Endothelial cell of umbilical vein (primary cell): ENCODE measurements at regions not wholly inside any gene's neighbourhood (a gene's known extent, or its start where the extent isn't known, plus 50 kb on each side); places are given as distances from the start of the nearest gene placed in this dataset.
A peak's percentile ranks its signal among the peaks of the same experiment; 100 is the strongest.

Experiments
- BruUV-seq: library from RNA; stranded (reverse); fragments of 400-500 nt; replicated peaks from 2 replicates; lab custom pipeline; 2021; lab: Mats Ljungman, UMichigan
- CTCF ChIA-PET: fragments of 300-600, 350-600 bp; sonication (Branson Sonifier 250); formaldehyde crosslinking; loops from one replicate; lab custom pipeline; 2021; ENCODE audit warnings: antibody characterized with exemption, inconsistent platforms; lab: Charles Lee
- POLR2A ChIA-PET: fragments of 300-600, 350-600 bp; sonication (Branson Sonifier 250); formaldehyde crosslinking; loops from one replicate; lab custom pipeline; 2021; ENCODE audit warnings: antibody characterized with exemption, inconsistent platforms; lab: Charles Lee
- DNase-seq: peaks from one replicate; pipeline ENCODE4 v3.0.0-alpha.2; 2011; ENCODE audit warnings: low read depth, low spot score
- FAIRE-seq: peaks from 2 replicates; lab custom pipeline; 2011; peaks lifted over from hg19 to GRCh38; lab: Jason Lieb, UNC
- H2AFZ ChIP-seq: 2 replicates; pipeline ENCODE4 v1.6.0; 2012; ENCODE audit warnings: low read depth, low read length, control low read depth, inconsistent platforms
- H3K27ac ChIP-seq: 2 replicates; pipeline ENCODE4 v1.5.1; 2011; ENCODE audit warnings: low read depth, mild to moderate bottlenecking, control low read depth, low read length, moderate library complexity; ENCODE audit not compliant: insufficient read depth
- H3K27me3 ChIP-seq, 2 experiments: 2 replicates each; pipeline versions ENCODE4 v1.6.0 to v1.6.1; 2011; ENCODE audit warnings: low read length in 2 of 2, mixed read lengths in 1 of 2; ENCODE audit not compliant: control insufficient read depth in 2 of 2, insufficient read depth in 2 of 2
- H3K36me3 ChIP-seq, 2 experiments: 2 replicates in 1 of 2; 3 replicates in 1 of 2; pipeline ENCODE4 v1.5.1; 2011; ENCODE audit warnings: low read length in 2 of 2, mild to moderate bottlenecking in 1 of 2, moderate library complexity in 1 of 2; ENCODE audit not compliant: control insufficient read depth in 2 of 2, insufficient read depth in 2 of 2; ENCODE audit errors: extremely low read depth in 1 of 2
- H3K4me1 ChIP-seq: 3 replicates; pipeline ENCODE4 v1.5.1; 2011; ENCODE audit warnings: mild to moderate bottlenecking, low read length; ENCODE audit not compliant: control insufficient read depth, insufficient read depth; ENCODE audit errors: extremely low read depth
- H3K4me2 ChIP-seq: 2 replicates; pipeline ENCODE4 v1.6.1; 2011; ENCODE audit warnings: low read length, control low read depth, mixed read lengths; ENCODE audit not compliant: insufficient read depth
- H3K4me3 ChIP-seq, 3 experiments: fragments of 200-600 bp in 1 of 3; sonication (generic), shearing (Covaris generic) in 1 of 3; replicated peaks in 1 of 3; 2 replicates each; pipeline ENCODE4 v1.5.1; 2011 to 2016; ENCODE audit warnings: control low read depth in 3 of 3, low read length in 3 of 3, mild to moderate bottlenecking in 2 of 3, inconsistent platforms in 1 of 3, low read depth in 1 of 3, moderate library complexity in 1 of 3; ENCODE audit not compliant: insufficient read depth in 1 of 3
- H3K79me2 ChIP-seq: 2 replicates; pipeline ENCODE4 v1.6.0; 2012; ENCODE audit warnings: low read length, inconsistent platforms; ENCODE audit not compliant: control insufficient read depth, insufficient read depth
- H3K9ac ChIP-seq: replicated peaks from 2 replicates; pipeline ENCODE3; 2011; ENCODE audit warnings: low read length, control low read depth; ENCODE audit not compliant: insufficient read depth; ENCODE audit errors: extremely low read depth
- H3K9me1 ChIP-seq: replicated peaks from 3 replicates; pipeline ENCODE4 v1.6.0; 2011; ENCODE audit warnings: mild to moderate bottlenecking, low read length; ENCODE audit not compliant: control insufficient read depth, insufficient read depth; ENCODE audit errors: extremely low read depth
- H3K9me3 ChIP-seq: replicated peaks from 2 replicates; pipeline ENCODE4 v1.5.1; 2012; ENCODE audit warnings: low read length, inconsistent platforms; ENCODE audit not compliant: control insufficient read depth, insufficient read depth
- H4K20me1 ChIP-seq: replicated peaks from 2 replicates; pipeline ENCODE3; 2011; ENCODE audit warnings: mild to moderate bottlenecking, low read length; ENCODE audit not compliant: control insufficient read depth, insufficient read depth; ENCODE audit errors: extremely low read depth
- EZH2 ChIP-seq: IDR thresholded peaks from 2 replicates; pipeline ENCODE4 v1.6.1; 2012; ENCODE audit warnings: borderline replicate concordance, low read depth, mild to moderate bottlenecking, moderate library complexity, low read length, inconsistent platforms; ENCODE audit not compliant: severe bottlenecking
- FOS ChIP-seq: IDR thresholded peaks from 2 replicates; pipeline ENCODE4 v1.6.1; 2011; ENCODE audit warnings: mild to moderate bottlenecking, low read length, moderate library complexity, borderline replicate concordance; ENCODE audit not compliant: insufficient read depth
- GATA2 ChIP-seq: IDR thresholded peaks from 2 replicates; pipeline ENCODE4 v1.7.0; 2011; ENCODE audit warnings: low read depth, mild to moderate bottlenecking, moderate library complexity, mixed read lengths, low read length; ENCODE audit not compliant: insufficient read length, insufficient read depth
- JUN ChIP-seq: IDR thresholded peaks from 2 replicates; pipeline ENCODE4 v1.6.1; 2011; ENCODE audit warnings: borderline replicate concordance, low read depth; ENCODE audit not compliant: insufficient read length, insufficient read depth
- MYC ChIP-seq: IDR thresholded peaks from one replicate; pipeline ENCODE4 v1.6.1; 2011; ENCODE audit warnings: mild to moderate bottlenecking, low read depth, low read length
- POLR2A ChIP-seq: IDR thresholded peaks from 2 replicates; pipeline ENCODE4 v1.6.1; 2012; ENCODE audit warnings: low read depth, mild to moderate bottlenecking, control low read depth, low read length
- POLR2AphosphoS5 ChIP-seq: IDR thresholded peaks from 2 replicates; pipeline ENCODE4 v1.6.1; 2012; ENCODE audit warnings: low read depth, mild to moderate bottlenecking, control low read depth, low read length, moderate library complexity; ENCODE audit not compliant: insufficient read depth
- dilution Hi-C: fragments of 300-500 bp; cut with MboI; formaldehyde crosslinking; loops from one replicate; pipeline ENCODE4 v1.15.0; 2019; ENCODE audit warnings: low sequenced_read_pairs; ENCODE audit not compliant: extremely low pct_ligation_motif_present
- intact Hi-C: fragments of 100-400 bp; cut with micrococcal nuclease; formaldehyde crosslinking; loops from one replicate; pipeline ENCODE4 v1.10.0; 2022
- TF ChIP-seq, protein P1 (sequence below): IDR thresholded peaks from 2 replicates; pipeline ENCODE4 v1.6.1; 2011; ENCODE audit not compliant: insufficient read depth, insufficient read length
- TF ChIP-seq, protein P2 (sequence below), 2 donors: IDR thresholded peaks; 1 replicate in 1 of 2; 2 replicates in 1 of 2; pipeline ENCODE4 v1.5.1; 2011; ENCODE audit warnings: low read length in 2 of 2, mild to moderate bottlenecking in 2 of 2, moderate library complexity in 2 of 2, control low read depth in 1 of 2, inconsistent platforms in 1 of 2, low read depth in 1 of 2; ENCODE audit not compliant: insufficient read depth in 1 of 2; ENCODE audit errors: extremely low read depth in 1 of 2

DNA sequence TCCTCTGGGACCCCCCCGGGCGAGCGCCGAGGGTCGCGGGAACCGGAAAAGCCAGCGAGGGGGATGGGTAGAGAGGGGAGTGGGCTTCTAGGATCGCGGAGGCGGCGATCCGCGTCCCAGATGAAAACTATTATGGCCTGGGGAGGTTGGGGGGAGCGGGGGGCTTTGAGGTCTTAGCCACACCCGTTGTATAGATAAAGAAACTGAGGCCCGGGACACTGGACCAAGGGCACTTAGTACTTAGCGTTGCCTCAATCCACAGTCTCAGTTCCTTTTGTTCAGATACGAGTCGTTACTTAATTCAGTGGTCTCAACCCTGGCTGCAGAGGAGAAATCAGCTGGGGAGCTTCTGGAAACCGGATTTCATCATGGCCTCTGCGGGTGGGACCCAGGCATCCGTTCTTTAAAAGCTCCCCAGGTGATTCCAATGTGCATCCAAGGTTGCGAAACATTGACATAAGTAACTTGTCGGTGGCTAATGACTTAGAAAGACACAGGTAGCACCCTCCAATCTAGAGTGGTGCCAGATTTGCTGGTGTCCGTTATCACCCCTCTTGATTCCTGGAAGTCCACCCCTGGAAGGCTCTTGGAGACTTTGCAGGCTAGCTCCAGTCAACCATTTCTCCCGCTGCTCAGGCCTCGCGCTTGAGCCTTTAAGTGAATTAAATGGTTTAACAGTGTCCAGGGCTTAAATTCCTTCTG, 90.7 kb downstream of the GEMIN8 start:
- CTCF ChIA-PET: no interaction called here

More for the DNA sequence above, 90.7 kb downstream of the GEMIN8 start:
- POLR2A ChIA-PET: no interaction called here
- H2AFZ ChIP-seq: no peak overlapping the region
- H3K4me2 ChIP-seq: no peak overlapping the region
- H3K4me1 ChIP-seq: no peaks in the 10 kb centered on the region
- H3K27me3 ChIP-seq: peaks cover 14 to 24% of the 10 kb centered on the region in 2 experiments
- H3K9me3 ChIP-seq: no peaks in the 10 kb centered on the region
- peak overlapping the region in 1 of 3 experiments; percentile 32 for H3K4me3 ChIP-seq
- H3K27ac ChIP-seq: no peak overlapping the region
- no peak overlapping the region for H3K9ac ChIP-seq
- no peaks in the 10 kb centered on the region for H3K79me2 ChIP-seq
- DNase-seq (no peak), FAIRE-seq (no peak)
- intact Hi-C loops: no loop called here
- dilution Hi-C loops: no loop called here
- TF ChIP-seq MYC (no peak), FOS (no peak), JUN (no peak), GATA2 (no peak), POLR2AphosphoS5 (no peak), POLR2A (no peak), EZH2 (no peak)
- TF ChIP-seq, protein P1, sequence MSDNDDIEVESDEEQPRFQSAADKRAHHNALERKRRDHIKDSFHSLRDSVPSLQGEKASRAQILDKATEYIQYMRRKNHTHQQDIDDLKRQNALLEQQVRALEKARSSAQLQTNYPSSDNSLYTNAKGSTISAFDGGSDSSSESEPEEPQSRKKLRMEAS: no peak
- TF ChIP-seq, protein P2, sequence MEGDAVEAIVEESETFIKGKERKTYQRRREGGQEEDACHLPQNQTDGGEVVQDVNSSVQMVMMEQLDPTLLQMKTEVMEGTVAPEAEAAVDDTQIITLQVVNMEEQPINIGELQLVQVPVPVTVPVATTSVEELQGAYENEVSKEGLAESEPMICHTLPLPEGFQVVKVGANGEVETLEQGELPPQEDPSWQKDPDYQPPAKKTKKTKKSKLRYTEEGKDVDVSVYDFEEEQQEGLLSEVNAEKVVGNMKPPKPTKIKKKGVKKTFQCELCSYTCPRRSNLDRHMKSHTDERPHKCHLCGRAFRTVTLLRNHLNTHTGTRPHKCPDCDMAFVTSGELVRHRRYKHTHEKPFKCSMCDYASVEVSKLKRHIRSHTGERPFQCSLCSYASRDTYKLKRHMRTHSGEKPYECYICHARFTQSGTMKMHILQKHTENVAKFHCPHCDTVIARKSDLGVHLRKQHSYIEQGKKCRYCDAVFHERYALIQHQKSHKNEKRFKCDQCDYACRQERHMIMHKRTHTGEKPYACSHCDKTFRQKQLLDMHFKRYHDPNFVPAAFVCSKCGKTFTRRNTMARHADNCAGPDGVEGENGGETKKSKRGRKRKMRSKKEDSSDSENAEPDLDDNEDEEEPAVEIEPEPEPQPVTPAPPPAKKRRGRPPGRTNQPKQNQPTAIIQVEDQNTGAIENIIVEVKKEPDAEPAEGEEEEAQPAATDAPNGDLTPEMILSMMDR (IDR thresholded peaks at IDR 0.05; ENCODE audit: extremely low read depth in 1 of 2, insufficient read depth in 1 of 2, low read depth in 1 of 2, low read length in 2 of 2): no peak
- no peaks in the 10 kb centered on the region for H4K20me1 ChIP-seq
- BruUV-seq: no TSS peak
- H3K36me3 ChIP-seq: no peaks in the 10 kb centered on the region
- H3K9me1 ChIP-seq: no peaks in the 10 kb centered on the region
